ENCODE measurements at regions not wholly inside any gene's neighbourhood (a gene's known extent, or its start where the extent isn't known, plus 50 kb on each side); places are given as distances from the start of the nearest gene placed in this dataset.
A peak's percentile ranks its signal among the peaks of the same experiment; 100 is the strongest.

DNA sequence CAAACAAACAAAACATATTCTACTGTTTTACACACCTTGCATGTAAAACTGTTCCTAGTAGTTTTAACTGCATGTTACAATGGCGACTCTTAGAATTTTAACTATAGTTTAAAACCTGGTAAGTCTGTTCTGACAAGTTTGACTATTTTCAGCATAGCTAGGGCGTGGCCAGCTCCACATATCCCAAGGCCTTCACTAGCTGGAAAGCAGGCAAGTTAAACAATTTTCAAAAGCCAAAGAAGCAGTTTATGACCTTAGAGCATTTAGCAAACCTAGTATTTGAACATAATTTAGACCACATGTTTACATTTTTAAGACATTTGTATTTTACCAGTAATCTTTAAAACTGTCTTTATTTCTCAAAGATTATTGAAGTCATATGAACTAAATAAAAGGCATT lies 402.8 kb upstream of the SYT4 start:
- no peak for DNase-seq
- POLR2A ChIA-PET = no interaction called here

DNA sequence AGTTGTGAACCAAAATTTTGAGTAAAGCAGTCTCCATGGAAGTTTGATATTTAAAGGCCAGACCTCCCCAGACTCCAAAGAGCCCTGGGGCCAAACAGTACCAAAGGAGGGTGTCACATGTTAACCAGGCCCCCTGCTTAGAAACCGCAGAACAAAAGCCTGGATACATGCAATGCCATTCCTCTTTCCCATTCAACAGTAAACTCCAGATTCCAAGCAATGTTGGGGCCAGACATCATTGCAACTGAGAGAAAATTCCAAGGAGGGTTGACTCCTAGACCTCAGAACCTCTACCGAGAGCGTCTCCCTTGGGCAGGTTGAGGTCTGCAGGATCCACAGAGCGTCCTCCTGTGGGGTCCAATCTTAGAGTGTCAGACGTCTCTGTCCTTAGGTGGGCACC lies 404.4 kb upstream of the SYT4 start:
- no peak overlapping the region for H3K27ac Mint-ChIP-seq
- H3K4me3 Mint-ChIP-seq = no peak overlapping the region
- POLR2A ChIA-PET = no interaction called here
- no peaks in the 10 kb centered on the region for H3K27me3 Mint-ChIP-seq
- H3K4me1 Mint-ChIP-seq = no peaks in the 10 kb centered on the region
- DNase-seq (no peak), ATAC-seq (no peak)
- peaks cover 0 to 27% (median 2%) of the 10 kb centered on the region in 9 donors for H3K9me3 Mint-ChIP-seq
- H3K36me3 Mint-ChIP-seq = no peaks in the 10 kb centered on the region

More for the DNA sequence above, 402.8 kb upstream of the SYT4 start:
- Mint-ChIP-seq H3K4me3 (no peak overlapping the region), H3K36me3 (no peaks in the 10 kb centered on the region), H3K27me3 (no peaks in the 10 kb centered on the region), H3K9me3 (peaks cover 0 to 28% (median 2%) of the 10 kb centered on the region in 9 donors), H3K4me1 (no peaks in the 10 kb centered on the region), H3K27ac (no peak overlapping the region)
- no peak for ATAC-seq

DNA sequence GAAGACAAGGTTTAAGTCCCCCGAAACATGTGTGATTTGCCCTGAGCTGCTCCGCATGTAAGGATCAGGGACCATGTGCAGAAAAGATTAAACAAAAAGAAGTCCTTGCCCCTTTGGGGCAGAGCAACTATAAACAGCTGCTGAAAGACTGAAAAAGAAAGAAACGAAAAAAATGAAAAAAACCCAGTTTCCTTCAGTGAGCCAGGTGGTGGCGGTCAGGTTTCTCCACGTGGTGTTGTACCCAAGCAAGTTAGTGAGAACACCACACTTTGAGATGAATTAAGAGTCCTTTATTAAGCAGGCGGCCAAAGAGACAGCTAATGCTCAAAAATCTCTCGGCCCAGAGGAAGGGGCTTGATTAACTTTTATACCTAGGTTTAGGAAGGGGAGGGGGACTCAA lies 404.9 kb upstream of the SYT4 start:
- POLR2A ChIA-PET = no interaction called here
- Mint-ChIP-seq H3K27me3 (no peaks in the 10 kb centered on the region), H3K9me3 (peaks cover 0 to 26% (median 2%) of the 10 kb centered on the region in 9 donors), H3K36me3 (no peaks in the 10 kb centered on the region), H3K27ac (no peak overlapping the region), H3K4me3 (no peak overlapping the region), H3K4me1 (no peaks in the 10 kb centered on the region)
- ATAC-seq = no peak
- DNase-seq = no peak

DNA sequence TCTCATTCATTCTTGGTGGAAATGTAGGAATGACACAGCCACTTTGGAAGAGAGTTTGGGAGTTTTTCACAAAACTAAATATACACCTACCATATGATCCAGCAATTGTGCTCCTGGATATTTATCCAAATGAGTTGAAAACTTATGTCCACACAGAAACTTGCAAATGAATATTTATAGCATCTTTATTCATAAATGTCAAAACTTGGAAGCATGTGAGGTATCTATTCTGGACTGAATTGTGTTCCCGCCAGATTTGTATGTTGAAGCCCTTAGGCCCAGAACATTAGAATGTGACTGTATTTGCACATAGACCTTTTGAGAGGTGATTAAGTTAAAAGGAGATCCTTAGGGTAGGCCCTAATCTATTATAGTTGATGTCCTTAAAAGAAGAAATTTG lies 409.4 kb upstream of the SYT4 start:
- H3K27ac Mint-ChIP-seq = no peak overlapping the region
- no peaks in the 10 kb centered on the region for H3K27me3 Mint-ChIP-seq
- no peak for DNase-seq
- no peak for ATAC-seq
- H3K36me3 Mint-ChIP-seq = no peaks in the 10 kb centered on the region
- no peak overlapping the region for H3K4me3 Mint-ChIP-seq
- H3K4me1 Mint-ChIP-seq = no peaks in the 10 kb centered on the region
- POLR2A ChIA-PET = no interaction called here
- peaks cover 0 to 16% (median 6%) of the 10 kb centered on the region in 9 donors for H3K9me3 Mint-ChIP-seq

DNA sequence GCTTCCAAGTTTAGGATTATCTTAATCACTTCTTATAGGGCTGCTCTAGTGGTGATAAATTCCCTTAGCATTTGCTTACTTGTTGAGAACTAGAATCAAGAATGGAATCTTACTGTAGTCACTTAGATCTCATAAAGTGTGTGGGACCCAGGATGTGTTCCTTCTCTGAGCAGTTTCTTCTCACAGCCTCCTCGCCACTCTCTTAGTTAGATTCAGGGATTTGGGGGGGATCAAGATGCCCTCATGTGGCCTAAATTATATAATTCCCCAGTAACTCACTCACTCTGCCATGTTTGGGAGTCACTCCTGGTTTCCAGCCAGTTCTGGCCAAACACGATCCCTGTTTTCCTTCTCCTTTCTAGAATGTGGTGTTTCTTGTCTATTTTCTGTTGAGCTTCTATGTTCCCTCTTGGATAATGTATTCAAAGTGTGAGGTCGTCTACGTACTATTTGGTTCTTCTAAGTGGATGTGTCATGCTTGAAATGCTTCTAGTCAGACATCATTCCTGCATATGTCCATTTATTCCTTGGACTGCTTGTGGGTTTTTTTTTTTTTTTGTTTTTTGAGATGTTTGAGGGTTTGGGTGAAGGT lies 414.9 kb upstream of the SYT4 start:
- DNase-seq (no peak), ATAC-seq (no peak)
- no peak overlapping the region for H3K4me3 Mint-ChIP-seq
- no peaks in the 10 kb centered on the region for H3K36me3 Mint-ChIP-seq
- H3K27me3 Mint-ChIP-seq = no peaks in the 10 kb centered on the region
- peaks cover 3 to 31% (median 4%) of the 10 kb centered on the region in 9 donors for H3K9me3 Mint-ChIP-seq
- H3K27ac Mint-ChIP-seq = no peak overlapping the region
- POLR2A ChIA-PET = no interaction called here
- no peaks in the 10 kb centered on the region for H3K4me1 Mint-ChIP-seq

DNA sequence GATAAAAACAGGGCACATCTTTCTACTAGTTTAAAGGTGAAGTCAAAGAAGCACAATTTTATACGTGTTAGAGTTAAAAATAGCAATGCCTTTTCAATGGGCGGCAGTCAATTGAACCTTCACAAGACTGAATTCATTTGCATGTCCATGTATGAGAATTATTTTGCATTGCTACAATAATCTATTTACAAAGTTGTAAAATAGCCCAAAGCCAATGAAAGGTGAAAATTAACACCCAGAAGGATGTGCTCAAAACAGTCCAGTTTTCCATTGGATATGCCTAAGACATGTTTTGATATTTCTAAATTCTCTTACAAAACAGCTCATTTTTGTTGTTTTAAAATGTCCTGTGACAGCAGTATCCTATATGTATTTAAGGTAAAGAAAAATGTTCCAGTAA lies 425.1 kb upstream of the SYT4 start:
- POLR2A ChIA-PET = no interaction called here
- H3K36me3 Mint-ChIP-seq = no peaks in the 10 kb centered on the region
- no peaks in the 10 kb centered on the region for H3K4me1 Mint-ChIP-seq
- H3K4me3 Mint-ChIP-seq = no peak overlapping the region
- H3K27ac Mint-ChIP-seq = no peak overlapping the region
- H3K27me3 Mint-ChIP-seq = peaks cover 0 to 3% (median 0%) of the 10 kb centered on the region in 5 donors
- DNase-seq (no peak), ATAC-seq (no peak)
- peaks cover 0 to 5% (median 0%) of the 10 kb centered on the region in 9 donors for H3K9me3 Mint-ChIP-seq

DNA sequence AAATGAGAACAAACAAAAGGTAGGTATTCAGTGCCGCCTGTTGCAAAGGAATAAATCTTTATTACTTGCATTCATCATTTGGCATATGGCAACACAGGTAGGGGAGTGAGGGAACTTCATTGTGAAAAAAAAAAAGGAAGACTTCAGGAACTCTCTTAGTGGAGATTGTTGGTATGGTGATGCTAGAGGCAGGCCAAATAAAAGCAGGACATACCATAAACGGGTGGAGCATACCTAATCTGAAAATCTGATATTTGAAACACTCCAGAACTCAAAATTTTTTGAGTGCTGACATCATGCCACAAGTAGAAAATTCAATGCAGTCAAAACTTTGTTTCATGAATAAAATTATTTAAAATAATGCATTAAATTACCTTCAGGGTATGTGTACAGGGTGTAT lies 425.8 kb upstream of the SYT4 start:
- Mint-ChIP-seq H3K4me3 (no peak overlapping the region), H3K27me3 (peaks cover 0 to 3% (median 0%) of the 10 kb centered on the region in 5 donors), H3K36me3 (no peaks in the 10 kb centered on the region), H3K9me3 (peaks cover 0 to 5% (median 1%) of the 10 kb centered on the region in 9 donors), H3K27ac (no peak overlapping the region), H3K4me1 (no peaks in the 10 kb centered on the region)
- POLR2A ChIA-PET = no interaction called here
- ATAC-seq = no peak
- no peak for DNase-seq

DNA sequence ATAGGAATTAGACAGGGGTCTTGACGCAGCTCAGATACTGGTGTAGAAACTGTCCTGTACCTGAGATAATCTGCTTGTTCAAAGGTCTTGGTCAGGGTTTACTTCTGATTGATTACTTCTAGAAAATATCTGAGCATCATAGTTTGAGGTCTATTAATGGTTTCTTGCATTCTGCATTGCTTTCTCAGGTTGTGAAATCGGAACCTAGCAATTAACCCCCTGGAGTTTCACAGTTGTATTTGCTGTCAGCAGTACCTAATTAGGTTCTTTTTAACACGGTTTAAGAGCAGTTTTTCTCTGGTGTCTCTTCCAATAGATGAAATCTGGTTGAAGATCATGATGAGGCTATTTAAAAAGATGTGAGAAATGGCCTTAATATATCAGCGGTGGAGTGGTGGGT lies 428.6 kb upstream of the SYT4 start:
- no peak overlapping the region for H3K27ac Mint-ChIP-seq
- peak overlapping the region in 1 of 10 donors; percentile 32 for H3K4me3 Mint-ChIP-seq
- no peaks in the 10 kb centered on the region for H3K27me3 Mint-ChIP-seq
- H3K36me3 Mint-ChIP-seq = no peaks in the 10 kb centered on the region
- H3K4me1 Mint-ChIP-seq = no peaks in the 10 kb centered on the region
- peaks cover 0 to 9% (median 0%) of the 10 kb centered on the region in 9 donors for H3K9me3 Mint-ChIP-seq
- no peak for ATAC-seq
- POLR2A ChIA-PET = no interaction called here
- DNase-seq = no peak

DNA sequence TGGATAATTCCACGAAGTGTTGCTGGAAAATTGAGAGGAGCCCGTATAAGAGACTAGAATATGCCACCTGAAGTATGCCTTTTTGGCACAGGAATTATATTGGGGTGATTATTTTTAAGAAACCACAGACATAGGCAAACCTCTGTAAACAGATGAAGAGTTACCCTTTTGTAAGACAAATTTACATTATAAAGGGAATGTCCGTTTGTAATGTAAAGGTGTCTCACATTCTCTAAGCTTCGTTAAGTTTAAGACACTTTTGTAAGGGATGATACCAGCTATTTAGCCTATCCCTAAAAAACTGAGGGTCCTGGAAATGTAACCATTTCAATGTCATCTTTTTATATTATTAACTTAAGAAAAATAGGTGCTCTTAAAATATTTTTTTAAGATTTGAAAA lies 432.8 kb upstream of the SYT4 start:
- ATAC-seq (no peak), DNase-seq (no peak)
- H3K4me1 Mint-ChIP-seq = no peaks in the 10 kb centered on the region
- no peak overlapping the region for H3K4me3 Mint-ChIP-seq
- no peaks in the 10 kb centered on the region for H3K27me3 Mint-ChIP-seq
- no peak overlapping the region for H3K27ac Mint-ChIP-seq
- peaks cover 0 to 9% (median 0%) of the 10 kb centered on the region in 9 donors for H3K9me3 Mint-ChIP-seq
- peaks cover 0 to 4% (median 0%) of the 10 kb centered on the region in 3 donors for H3K36me3 Mint-ChIP-seq
- POLR2A ChIA-PET = no interaction called here

DNA sequence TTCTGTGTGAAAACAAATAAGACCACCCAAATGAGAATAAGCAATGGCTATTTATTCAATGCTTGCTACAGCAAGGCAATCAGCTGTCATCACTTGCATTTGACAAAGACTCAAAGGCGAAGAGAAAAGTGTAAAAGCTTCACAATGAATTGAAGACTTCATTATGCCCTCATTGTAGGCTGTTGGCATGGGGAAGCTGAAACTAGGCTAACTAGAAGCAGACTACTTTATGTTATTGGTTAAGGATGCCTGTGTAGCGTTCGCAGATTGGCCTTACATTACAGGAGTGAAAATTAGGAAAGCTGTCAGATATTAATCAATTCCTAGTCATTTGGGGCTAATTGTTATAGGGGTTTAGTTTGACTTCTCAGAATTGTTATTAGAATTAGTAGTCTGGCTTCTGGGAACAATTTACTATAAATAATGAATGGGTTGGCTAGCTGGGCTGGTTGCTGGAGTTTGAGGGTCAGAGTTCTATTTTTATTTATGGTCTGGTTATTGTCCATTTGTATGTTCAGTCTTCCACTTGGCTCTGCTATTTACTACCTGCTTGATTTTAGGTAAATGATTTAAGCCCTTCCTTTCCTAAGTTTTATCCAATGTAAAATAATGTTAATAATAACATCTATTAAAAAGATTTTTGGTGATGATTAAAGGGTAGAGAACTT lies 437.2 kb upstream of the SYT4 start:
- no peaks in the 10 kb centered on the region for H3K27me3 Mint-ChIP-seq
- no peaks in the 10 kb centered on the region for H3K4me1 Mint-ChIP-seq
- ATAC-seq (no peak), DNase-seq (no peak)
- H3K4me3 Mint-ChIP-seq = no peak overlapping the region
- H3K9me3 Mint-ChIP-seq = peaks cover 0 to 6% (median 0%) of the 10 kb centered on the region in 9 donors
- H3K36me3 Mint-ChIP-seq = peaks cover 0 to 4% (median 0%) of the 10 kb centered on the region in 3 donors
- POLR2A ChIA-PET = no interaction called here
- H3K27ac Mint-ChIP-seq = no peak overlapping the region

DNA sequence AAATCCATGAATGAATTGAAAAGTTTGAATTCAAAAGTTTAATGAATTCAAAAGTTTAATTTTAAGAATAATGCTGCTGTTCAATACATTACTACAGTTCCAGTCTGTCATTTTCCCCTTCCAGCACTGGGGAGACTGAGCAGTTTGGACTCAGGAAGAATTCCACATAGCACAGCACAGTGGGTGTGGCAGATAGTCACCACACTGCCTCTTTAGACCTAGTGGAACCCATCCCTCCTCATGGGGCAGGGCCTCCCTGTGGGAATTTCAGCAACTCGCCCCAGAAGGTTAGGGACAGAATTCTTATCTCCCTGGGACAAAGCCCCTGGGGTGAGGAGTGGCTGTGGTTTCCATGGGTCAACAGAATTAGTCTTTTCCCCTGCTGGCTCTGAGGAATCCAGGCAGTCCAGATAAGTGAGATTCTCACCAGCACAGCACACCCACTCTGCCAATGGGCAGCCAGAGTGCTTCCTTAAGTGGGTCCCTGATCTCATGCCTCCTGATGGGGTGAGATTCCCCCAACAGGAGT lies 442.0 kb upstream of the SYT4 start:
- ATAC-seq (no peak), DNase-seq (no peak)
- H3K36me3 Mint-ChIP-seq = peaks cover 0 to 11% (median 0%) of the 10 kb centered on the region in 3 donors
- no peak overlapping the region for H3K4me3 Mint-ChIP-seq
- no peak overlapping the region for H3K27ac Mint-ChIP-seq
- H3K9me3 Mint-ChIP-seq = peaks cover 4 to 36% (median 22%) of the 10 kb centered on the region in 9 donors
- POLR2A ChIA-PET = no interaction called here
- no peaks in the 10 kb centered on the region for H3K4me1 Mint-ChIP-seq
- H3K27me3 Mint-ChIP-seq = no peaks in the 10 kb centered on the region

DNA sequence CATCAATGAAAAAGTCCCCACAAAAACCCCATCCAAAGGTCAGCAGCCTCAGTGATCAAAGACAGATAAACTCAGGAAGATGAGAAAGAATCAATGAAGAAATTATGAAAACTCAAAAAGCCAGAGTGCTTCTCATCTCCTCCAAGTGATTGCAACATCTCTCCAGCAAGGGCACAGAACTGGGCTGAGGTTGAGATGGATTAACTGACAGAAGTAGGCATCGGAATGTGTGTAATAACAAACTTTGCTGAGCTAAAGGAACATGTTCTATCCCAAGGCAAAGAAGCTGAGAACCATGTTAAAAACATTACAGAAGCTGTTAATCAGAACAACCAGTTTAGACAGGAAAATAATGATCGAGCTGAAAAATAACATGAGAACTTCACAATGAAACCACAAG lies 442.8 kb upstream of the SYT4 start:
- Mint-ChIP-seq H3K27ac (no peak overlapping the region), H3K4me3 (no peak overlapping the region), H3K36me3 (peaks cover 0 to 11% (median 0%) of the 10 kb centered on the region in 3 donors), H3K27me3 (no peaks in the 10 kb centered on the region), H3K9me3 (peaks cover 6 to 42% (median 22%) of the 10 kb centered on the region in 9 donors), H3K4me1 (no peaks in the 10 kb centered on the region)
- POLR2A ChIA-PET = no interaction called here
- DNase-seq = no peak
- no peak for ATAC-seq

DNA sequence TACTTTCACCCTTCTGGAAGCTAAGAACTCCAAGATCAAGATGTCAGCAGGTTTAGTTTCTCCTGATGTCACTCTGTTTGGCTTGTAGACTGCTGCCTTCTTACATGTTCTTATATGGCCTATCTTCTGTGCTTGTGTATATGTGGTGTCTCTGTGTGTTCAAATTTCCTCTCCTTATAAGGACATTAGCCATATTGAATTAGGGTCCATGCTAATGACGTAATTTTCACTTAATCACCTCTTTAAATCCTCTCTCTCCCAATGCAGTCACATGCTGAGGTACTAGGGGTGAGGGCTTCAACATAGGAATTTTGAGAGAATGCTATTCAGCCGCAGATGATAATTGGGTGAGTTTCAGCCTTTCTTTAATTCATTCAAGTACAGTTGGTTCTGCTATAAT lies 458.3 kb upstream of the SYT4 start:
- POLR2A ChIA-PET = no interaction called here
- DNase-seq = no peak
- no peak overlapping the region for H3K4me3 Mint-ChIP-seq
- peaks cover 0 to 16% (median 0%) of the 10 kb centered on the region in 9 donors for H3K9me3 Mint-ChIP-seq
- H3K4me1 Mint-ChIP-seq = no peaks in the 10 kb centered on the region
- ATAC-seq = no peak
- H3K27me3 Mint-ChIP-seq = no peaks in the 10 kb centered on the region
- no peaks in the 10 kb centered on the region for H3K36me3 Mint-ChIP-seq
- H3K27ac Mint-ChIP-seq = no peak overlapping the region
